H4 (cell line): ENCODE measurements at regions not wholly inside any gene's neighbourhood (a gene's known extent, or its start where the extent isn't known, plus 50 kb on each side); places are given as distances from the start of the nearest gene placed in this dataset.

Experiments used
- DNase-seq: peaks from one replicate; pipeline ENCODE4 v3.0.0-alpha.2; 2015; ENCODE audit warnings: low spot score

DNA sequence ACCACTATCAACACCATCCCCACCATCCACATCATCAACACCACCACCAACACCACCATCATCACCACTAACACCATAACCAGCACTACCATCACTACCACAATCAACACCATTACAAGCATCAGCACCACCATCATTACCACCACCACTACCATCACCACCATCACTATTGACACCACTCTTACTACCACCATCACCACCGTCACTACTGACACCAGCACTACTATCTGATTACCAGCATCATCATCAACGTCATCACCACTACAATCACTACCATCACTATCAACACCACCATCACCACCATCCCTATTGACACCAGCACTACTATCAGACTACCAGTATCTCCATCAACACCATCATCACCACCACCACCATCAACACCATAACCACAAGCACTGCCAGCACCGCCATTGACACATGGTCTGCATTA lies 106.1 kb upstream of the RUNX3 start:
- no peak for DNase-seq

DNA sequence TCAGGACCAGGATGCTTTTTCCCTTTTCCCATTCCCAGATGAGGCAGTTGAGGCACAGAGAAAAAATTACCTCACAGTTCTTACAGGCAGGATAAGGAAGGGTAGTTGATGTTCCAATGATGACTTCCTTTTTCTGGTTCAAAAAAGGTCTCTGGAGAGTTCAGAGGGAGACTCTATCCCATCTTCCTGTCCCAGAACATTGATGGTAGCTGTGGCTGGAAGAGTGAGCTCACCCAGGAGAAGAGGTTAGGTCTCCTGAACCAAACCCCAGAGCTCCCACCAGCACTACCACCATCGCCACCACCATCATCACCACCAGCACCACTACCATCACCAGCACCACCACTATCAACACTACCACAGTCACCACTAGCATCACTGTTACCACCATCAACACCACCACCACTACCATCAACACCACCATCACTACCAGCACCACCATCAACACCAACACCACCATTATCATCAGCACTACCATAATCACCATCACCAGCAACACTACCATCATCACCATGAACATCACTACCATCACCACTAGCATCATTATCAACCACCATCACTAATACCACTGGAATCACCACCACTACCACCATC lies 105.5 kb upstream of the RUNX3 start:
- DNase-seq = no peak

- no peak for DNase-seq
Observed at GRCh38 chr1:25034736-25035522, 104.9 kb upstream of the RUNX3 start.

DNA sequence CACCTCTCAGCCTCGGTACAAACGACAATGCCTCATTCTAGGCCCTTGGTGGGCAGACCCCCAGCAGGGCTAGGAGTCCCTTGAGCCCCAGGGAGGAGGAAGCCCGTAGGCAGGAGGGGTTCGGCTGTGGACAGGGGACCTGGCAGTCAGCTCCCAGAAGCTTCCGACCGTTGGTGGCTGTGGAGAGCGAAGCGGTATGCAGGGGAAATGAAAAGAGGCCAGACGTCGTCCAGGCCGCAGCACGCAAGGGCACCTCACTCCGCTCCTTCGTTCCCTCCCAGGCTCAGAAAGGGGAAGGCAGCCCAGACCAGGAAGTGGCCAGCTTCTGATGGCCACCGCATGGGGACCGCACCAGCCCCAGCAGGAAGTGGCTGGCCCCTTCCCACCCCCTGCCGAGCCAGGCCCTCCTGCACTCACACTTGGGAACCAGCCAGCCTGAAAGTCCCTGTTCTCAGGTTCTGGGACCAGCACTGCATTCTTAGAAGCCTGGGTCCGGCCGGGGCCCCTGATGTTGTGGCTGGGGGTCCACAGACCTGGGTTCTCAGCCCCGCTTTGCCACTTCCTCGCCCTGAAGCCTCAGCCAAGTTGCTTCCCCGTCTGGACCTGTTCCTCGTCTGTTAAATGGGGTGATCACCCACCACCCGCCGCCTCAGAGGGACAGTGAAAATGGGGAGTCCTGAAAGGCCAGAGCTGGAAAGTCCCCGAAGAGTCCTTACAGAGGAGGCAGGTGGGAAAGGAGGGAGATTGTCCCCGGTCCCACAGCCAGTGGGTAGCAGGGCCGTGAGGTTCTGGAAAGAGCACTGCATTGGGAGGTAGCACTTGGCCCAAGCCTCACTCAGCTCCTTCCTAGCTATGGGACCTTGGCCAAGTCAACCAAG lies 104.0 kb upstream of the RUNX3 start:
- no peak for DNase-seq

DNA sequence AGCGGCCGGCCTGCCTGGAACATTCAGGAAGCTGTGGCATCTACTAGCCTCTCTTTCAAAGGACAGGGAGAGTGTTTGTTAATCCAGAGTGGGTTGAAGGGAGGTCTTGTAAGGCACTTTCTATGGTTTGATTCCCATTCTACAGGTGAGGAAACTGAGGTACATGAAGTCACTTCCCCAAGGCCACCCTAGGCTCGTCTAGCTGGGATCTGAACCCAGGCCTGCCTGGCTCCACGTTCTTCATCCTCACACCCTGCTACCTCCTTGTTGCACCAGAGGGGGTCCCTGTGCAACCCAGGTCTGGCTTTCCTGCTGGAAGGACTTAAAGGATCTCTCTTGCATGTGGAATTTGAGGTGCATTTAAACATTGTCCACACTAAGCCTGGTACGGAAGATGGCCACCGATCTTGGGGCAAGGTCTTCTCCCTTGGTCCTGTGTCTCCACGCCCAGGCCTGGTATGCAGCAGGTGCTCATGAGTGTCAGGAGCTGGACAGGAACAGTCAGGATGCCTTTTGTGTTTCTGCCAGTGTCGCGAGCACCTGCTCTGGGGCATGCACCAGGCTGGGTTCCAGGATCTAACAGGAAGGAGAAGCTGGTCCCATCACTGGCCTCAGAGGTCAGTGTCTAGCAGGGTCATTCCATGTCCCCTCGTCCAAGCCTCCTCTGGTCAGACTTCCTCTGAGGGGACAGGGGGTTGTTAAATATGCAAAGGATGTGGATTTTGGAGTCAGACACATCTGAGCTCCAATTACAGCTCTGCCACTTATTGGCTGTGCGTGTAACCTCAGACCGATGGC lies 103.2 kb upstream of the RUNX3 start:
- DNase-seq = no peak

GRCh38 chr1:25031966-25032667 lies 102.0 kb upstream of the RUNX3 start:
- no peak for DNase-seq

GRCh38 chr1:25031601-25031965 lies 101.5 kb upstream of the RUNX3 start:
- DNase-seq = no peak

GRCh38 chr1:25030674-25031589 lies 100.9 kb upstream of the RUNX3 start:
- no peak for DNase-seq

GRCh38 chr1:25030012-25030411 lies 99.9 kb upstream of the RUNX3 start:
- no peak for DNase-seq

- DNase-seq = no peak
Observed at GRCh38 chr1:25028907-25029599, 99.0 kb upstream of the RUNX3 start.

GRCh38 chr1:25028587-25028906 lies 98.5 kb upstream of the RUNX3 start:
- DNase-seq = no peak

DNA sequence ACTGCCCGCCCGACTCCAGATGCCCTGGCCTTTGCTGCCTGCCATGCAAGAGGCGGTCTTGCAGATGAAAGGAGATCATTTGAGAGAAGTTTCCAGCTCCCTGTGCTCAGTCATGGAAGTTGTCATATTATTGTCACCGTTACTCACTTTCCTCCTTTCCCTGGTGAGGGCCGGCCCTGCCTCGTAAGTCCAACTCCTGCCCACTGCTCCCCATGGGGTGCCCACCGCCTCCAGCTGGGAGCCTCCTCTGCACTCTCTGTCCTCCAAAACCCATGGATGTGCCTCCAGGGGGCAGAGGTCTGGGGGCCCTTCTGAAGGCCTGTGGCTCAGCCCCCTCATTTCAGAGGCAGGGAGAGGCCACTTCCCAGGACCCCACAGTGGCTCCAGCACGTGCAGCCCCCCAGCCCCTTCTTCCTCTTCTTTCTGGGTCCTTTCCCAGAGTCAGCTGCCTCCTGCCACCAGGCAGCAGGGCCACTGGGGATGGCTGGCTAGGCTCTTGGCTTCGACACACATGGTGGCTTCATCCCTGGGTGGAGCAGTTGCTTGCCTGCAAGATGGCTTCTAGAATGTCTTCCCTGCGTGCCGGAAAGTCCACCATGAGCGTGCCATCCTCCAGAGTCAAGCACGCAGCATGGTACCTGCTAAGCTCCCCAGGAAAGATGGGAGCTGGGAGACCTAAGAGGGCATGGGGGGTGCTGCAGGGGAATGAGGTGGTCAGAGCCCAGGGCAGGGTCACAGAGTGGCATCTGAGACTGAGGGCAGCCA lies 97.9 kb upstream of the RUNX3 start:
- no peak for DNase-seq

- no peak for DNase-seq
Observed at GRCh38 chr1:25026730-25027450, 96.8 kb upstream of the RUNX3 start.

GRCh38 chr1:25026304-25026703 lies 96.2 kb upstream of the RUNX3 start:
- no peak for DNase-seq

- no peak for DNase-seq
Observed at GRCh38 chr1:25024615-25025350, 94.7 kb upstream of the RUNX3 start.

DNA sequence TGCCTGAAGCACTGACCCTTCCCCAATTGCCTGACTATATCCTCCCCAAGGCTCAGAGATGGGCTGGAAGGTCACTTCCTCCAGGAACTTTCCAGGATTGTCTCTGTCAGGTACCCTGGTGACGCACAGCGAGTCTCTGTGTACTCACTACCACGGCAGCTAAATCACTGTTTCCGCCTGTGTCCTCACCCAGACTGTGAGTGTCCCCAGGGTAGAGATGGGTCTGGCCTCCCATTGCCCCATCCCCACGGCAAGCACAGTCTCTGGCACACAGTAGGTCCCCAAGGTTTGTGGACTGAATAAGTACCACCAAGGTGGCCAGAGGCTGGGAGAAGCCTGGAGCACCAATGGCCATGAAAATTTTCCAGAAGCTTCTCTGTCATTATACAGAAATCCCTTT lies 93.8 kb upstream of the RUNX3 start:
- DNase-seq = no peak

- no peak for DNase-seq
Observed at GRCh38 chr1:25023190-25023578, 93.1 kb upstream of the RUNX3 start.
